WERI-Rb-1 (cell line): ENCODE measurements at regions not wholly inside any gene's neighbourhood (a gene's known extent, or its start where the extent isn't known, plus 50 kb on each side); places are given as distances from the start of the nearest gene placed in this dataset.
"Not testable (repeated sequence)": the region's sequence is repeated elsewhere in the genome, so short reads cannot be mapped to it uniquely, and the experiment has no call there.

Experiments used
- DNase-seq: peaks from one replicate; pipeline ENCODE4 v3.0.0-alpha.2; 2020
- H3K27ac ChIP-seq: fragments of 250-450 bp; sonication (Bioruptor Pico); 2 replicates; pipeline ENCODE4 v1.5.1; 2020; ENCODE audit warnings: mild to moderate bottlenecking, moderate library complexity
- H3K27me3 ChIP-seq: fragments of 250-450 bp; sonication (Bioruptor Pico); 2 replicates; pipeline ENCODE4 v1.5.1; 2021; ENCODE audit warnings: mild to moderate bottlenecking, low read depth, moderate library complexity; ENCODE audit not compliant: insufficient read depth, severe bottlenecking
- H3K36me3 ChIP-seq: fragments of 250-450 bp; sonication (Bioruptor Pico); 2 replicates; pipeline ENCODE4 v1.5.1; 2020; ENCODE audit warnings: mild to moderate bottlenecking, moderate library complexity
- H3K4me3 ChIP-seq: 2 replicates; pipeline ENCODE4 v1.5.1; 2011; ENCODE audit warnings: low read depth, mild to moderate bottlenecking, control low read depth, low read length
- H3K9me3 ChIP-seq: fragments of 250-450 bp; sonication (Bioruptor Pico); 2 replicates; pipeline ENCODE4 v1.5.1; 2021; ENCODE audit warnings: mild to moderate bottlenecking, moderate library complexity; ENCODE audit not compliant: severe bottlenecking
- CTCF ChIP-seq: IDR thresholded peaks from 2 replicates; pipeline ENCODE4 v1.5.1; 2011; ENCODE audit warnings: low read depth, mild to moderate bottlenecking, control low read depth, inconsistent platforms, low read length

GRCh38 chr3:178949896-178950295 is 121.7 kb downstream of the ZMAT3 start:
- TF ChIP-seq CTCF = no peak
- no peaks in the 10 kb centered on the region for H3K9me3 ChIP-seq
- H3K4me3 ChIP-seq = no peak overlapping the region
- H3K36me3 ChIP-seq = no peaks in the 10 kb centered on the region
- H3K27me3 ChIP-seq = no peaks in the 10 kb centered on the region
- no peak overlapping the region for H3K27ac ChIP-seq
- no peak for DNase-seq

- Histone ChIP-seq H3K36me3 (no peaks in the 10 kb centered on the region), H3K27me3 (no peaks in the 10 kb centered on the region), H3K27ac (no peak overlapping the region), H3K4me3 (no peak overlapping the region), H3K9me3 (no peaks in the 10 kb centered on the region)
- TF ChIP-seq CTCF = no peak
- DNase-seq = no peak
Measured at GRCh38 chr3:178948546-178948945, 123.1 kb downstream of the ZMAT3 start.

- Histone ChIP-seq H3K36me3 (no peaks in the 10 kb centered on the region), H3K4me3 (no peak overlapping the region), H3K27ac (no peak overlapping the region), H3K9me3 (no peaks in the 10 kb centered on the region), H3K27me3 (no peaks in the 10 kb centered on the region)
- TF ChIP-seq CTCF = no peak
- no peak for DNase-seq
Measured at GRCh38 chr3:178947738-178948137, 123.9 kb downstream of the ZMAT3 start.

GRCh38 chr3:178942261-178942660 is 129.3 kb downstream of the ZMAT3 start:
- not testable (repeated sequence) for H3K27me3 ChIP-seq, DNase-seq, H3K36me3 ChIP-seq, H3K27ac ChIP-seq, H3K4me3 ChIP-seq, H3K9me3 ChIP-seq

- no peaks in the 10 kb centered on the region for H3K36me3 ChIP-seq
- H3K27ac ChIP-seq = no peak overlapping the region
- no peak for TF ChIP-seq CTCF
Measured at GRCh38 chr3:178930116-178930515, 141.5 kb downstream of the ZMAT3 start.

GRCh38 chr3:178916223-178916622 is 155.4 kb downstream of the ZMAT3 start:
- no peak for DNase-seq
- H3K27ac ChIP-seq = no peak overlapping the region
- no peak for TF ChIP-seq CTCF
- no peaks in the 10 kb centered on the region for H3K27me3 ChIP-seq
- no peak overlapping the region for H3K4me3 ChIP-seq
- H3K9me3 ChIP-seq = no peaks in the 10 kb centered on the region
- no peaks in the 10 kb centered on the region for H3K36me3 ChIP-seq

More at GRCh38 chr3:178930116-178930515, 141.5 kb downstream of the ZMAT3 start:
- H3K27me3 ChIP-seq = no peaks in the 10 kb centered on the region
- no peak for DNase-seq
- no peak overlapping the region for H3K4me3 ChIP-seq
- H3K9me3 ChIP-seq = peaks cover 3% of the 10 kb centered on the region
